ENCODE measurements at regions not wholly inside any gene's neighbourhood (a gene's known extent, or its start where the extent isn't known, plus 50 kb on each side); places are given as distances from the start of the nearest gene placed in this dataset.
A peak's percentile ranks its signal among the peaks of the same experiment; 100 is the strongest.

- DNase-seq (ENCODE audit: low read depth, low spot score), result no peak
Observed at GRCh38 chr9:73014011-73014410, 61.2 kb upstream of the ALDH1A1 start.

- no peak for DNase-seq (ENCODE audit: low read depth, low spot score)
Observed at GRCh38 chr9:73011956-73012355, 59.1 kb upstream of the ALDH1A1 start.

DNA sequence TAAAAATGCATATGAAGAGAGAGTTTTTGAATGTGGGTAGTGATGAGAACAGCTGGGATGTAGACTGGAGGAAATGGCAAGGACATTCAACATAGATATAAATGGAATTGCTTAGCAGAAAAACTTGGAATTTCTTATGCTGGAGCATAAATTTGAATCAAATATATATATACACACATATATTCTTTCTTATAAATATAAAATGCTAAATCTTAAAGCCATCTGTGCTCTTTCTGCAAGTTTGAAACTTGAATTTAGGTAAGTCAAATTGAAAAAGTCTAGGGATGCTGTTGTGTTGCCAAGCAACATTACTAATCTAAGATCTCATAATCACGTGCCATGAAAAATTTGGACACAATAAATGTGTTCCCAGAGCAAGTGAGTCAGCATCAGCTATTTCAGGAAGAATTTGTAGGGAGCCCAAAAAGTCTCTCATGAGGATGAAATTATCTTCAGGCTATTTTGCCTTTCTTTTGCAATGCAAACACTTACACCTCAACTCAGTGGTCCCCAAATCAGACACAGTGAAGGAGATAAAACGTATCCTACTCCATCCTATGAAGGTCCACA is 58.4 kb upstream of the ALDH1A1 start:
- DNase-seq (ENCODE audit: low read depth, low spot score), result no peak

DNA sequence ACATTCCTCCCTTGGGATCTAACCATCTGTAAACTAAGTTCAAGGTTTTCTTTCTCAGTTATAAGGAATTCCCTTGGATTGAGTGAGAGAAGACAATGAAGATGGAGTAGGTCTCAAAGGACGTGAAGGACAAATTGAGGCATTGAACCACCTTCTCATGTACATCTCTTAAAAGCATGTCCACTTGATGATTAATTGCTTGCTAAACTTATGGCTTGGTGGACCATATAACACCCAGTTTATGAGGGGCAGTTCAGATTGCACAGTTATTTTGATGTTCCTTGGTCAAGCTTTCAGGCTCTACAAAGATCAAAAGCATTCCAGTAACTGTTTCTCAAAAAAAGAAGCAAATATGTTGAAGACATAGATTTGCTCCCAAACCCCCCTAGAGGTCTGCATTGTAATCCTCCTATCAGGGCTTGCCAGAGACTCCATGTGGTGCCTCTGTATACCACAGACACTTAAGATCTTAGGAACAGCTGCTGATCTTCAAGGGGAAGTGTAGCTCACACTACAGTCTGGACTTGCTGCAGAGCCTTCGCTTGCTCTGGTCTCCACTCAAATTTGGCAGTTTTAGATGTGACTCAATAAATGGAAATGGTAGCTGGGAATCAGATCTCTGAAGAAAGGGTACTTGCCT is 56.9 kb upstream of the ALDH1A1 start:
- peak; percentile 1 for DNase-seq (ENCODE audit: low read depth, low spot score)

DNA sequence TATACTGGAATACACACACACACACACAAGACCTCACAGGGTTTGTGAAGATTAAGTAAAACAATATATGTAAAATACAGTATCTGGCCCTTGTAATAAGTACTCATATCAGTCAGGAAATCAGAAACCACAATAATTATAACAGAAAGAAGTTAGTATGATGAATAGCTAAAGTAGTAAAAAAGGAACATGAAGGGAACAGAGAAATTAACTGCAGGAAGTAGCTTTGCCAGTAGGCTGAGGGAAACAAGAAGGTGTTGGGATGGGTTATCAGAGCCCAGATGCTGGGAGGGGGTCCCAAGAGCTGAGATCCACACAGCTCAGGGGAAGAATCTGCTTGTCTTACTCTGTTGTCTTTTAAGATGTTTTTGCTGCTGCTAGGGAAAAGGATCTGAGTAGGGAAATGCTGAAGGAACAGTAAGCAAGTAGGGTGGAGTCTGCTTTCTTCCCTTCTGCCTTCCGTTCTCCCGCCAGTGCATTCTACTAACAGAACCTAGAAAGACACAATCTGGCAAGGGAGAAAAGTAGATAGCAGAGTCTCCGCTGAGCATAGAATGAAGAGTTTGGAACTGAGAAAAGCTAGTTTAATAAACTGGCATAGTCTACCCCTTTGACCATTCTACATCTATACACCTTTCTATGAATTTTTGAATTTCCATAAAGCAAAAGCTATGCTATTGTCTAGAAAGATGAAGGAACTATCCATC is 55.3 kb upstream of the ALDH1A1 start:
- DNase-seq (ENCODE audit: low read depth, low spot score), result no peak

- DNase-seq (ENCODE audit: low read depth, low spot score), result no peak
Observed at GRCh38 chr9:73006986-73007385, 54.1 kb upstream of the ALDH1A1 start.

Measured in ELF-1 (cell line).